ENCODE measurements at regions not wholly inside any gene's neighbourhood (a gene's known extent, or its start where the extent isn't known, plus 50 kb on each side); places are given as distances from the start of the nearest gene placed in this dataset.

- no peak for DNase-seq
Observed at GRCh38 chrX:145631461-145631951, 186.1 kb upstream of the SLITRK2 start.

DNA sequence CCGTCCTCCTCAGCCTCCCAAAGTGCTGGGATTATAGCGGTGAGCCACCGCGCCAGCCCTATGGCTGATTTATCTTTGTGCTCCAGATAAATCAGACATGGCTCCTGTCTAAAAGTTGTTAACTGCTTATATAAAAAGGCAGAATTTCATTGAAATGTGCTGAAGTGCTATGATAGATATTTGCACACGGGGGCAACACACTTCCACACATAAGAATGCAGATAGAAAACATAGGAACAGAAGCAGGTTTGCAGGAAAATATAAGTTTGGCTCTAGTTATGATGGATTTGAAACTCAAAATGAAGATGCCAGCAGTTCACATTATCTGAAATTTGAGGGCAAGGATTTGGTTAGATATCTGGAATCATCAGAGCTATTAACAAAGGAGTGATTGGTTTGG is 163.1 kb upstream of the SLITRK2 start:
- DNase-seq, result no peak

- DNase-seq, result no peak
Observed at GRCh38 chrX:145673841-145674240, 143.8 kb upstream of the SLITRK2 start.

GRCh38 chrX:145677109-145677817 is 140.4 kb upstream of the SLITRK2 start:
- DNase-seq, result no peak

GRCh38 chrX:145682518-145683298 is 134.9 kb upstream of the SLITRK2 start:
- no peak for DNase-seq

- no peak for DNase-seq
Observed at GRCh38 chrX:145687146-145687545, 130.5 kb upstream of the SLITRK2 start.

DNA sequence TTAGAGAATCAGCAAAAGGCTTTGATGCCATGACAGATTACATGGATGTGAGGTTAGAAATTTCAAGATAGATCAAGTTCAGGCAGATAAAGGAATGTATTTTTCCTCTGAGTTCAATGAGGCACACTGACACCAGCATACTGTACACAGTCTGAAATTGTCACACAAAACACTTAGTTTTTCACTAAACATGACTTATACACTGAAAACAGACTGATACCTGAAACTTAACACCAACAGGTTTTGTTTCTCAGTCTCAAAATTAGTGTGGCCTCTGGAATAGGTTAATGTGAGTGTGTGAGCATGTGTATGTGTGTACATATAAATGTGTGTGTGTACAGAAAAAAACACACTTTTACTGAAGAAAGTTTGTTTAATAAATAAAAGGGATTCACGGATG is 129.9 kb upstream of the SLITRK2 start:
- no peak for DNase-seq

GRCh38 chrX:145694048-145694447 is 123.6 kb upstream of the SLITRK2 start:
- DNase-seq, result no peak

GRCh38 chrX:145715641-145716138 is 101.9 kb upstream of the SLITRK2 start:
- DNase-seq, result no peak

DNA sequence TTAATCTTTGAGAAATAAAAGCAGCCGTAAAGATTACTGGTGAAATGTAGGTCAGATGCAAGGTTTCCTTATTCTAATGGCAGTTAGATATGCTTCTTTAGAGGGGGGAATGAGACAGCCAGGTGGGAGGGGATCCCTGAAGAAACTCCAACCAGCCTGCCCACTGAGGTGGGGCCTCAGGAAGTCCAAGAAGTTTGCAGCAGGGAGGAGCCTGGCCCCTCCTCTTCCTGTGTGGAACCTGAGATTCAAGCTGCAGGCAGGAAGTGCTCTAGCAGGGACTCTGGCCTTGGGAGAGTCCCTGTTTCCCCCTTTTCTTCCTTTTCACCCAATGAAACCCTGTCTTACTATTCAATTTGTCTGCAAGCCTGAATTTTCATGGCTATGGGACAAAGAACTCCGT is 101.4 kb upstream of the SLITRK2 start:
- no peak for DNase-seq

GRCh38 chrX:145727476-145727875 is 90.2 kb upstream of the SLITRK2 start:
- DNase-seq, result no peak

DNA sequence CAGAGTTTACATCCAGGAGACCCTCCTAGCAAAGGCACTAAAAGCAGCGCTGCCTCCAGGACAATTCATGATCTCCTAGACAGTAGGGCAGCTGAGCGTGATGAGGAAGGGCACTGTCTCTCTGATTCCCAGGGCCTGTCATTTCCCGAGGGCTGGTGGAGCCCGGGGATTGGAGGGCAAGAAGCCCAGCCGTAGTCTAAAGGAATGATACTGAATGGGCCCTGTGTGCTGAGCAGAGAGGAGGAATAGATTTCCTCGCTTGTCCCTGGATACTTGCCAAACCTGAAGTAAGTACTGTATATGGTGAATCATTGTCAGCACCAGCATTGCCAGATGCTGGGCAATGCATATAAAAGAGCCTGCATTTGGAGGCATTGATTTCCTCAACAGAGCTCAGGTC is 88.0 kb upstream of the SLITRK2 start:
- DNase-seq, result peak; percentile 0

GRCh38 chrX:145735036-145735435 is 82.6 kb upstream of the SLITRK2 start:
- no peak for DNase-seq

GRCh38 chrX:145751943-145752342 is 65.7 kb upstream of the SLITRK2 start:
- DNase-seq, result no peak

Data from fibroblast of skin of scalp (primary cell).